Left renal pelvis (tissue), 4 donors: ENCODE measurements at regions not wholly inside any gene's neighbourhood (a gene's known extent, or its start where the extent isn't known, plus 50 kb on each side); places are given as distances from the start of the nearest gene placed in this dataset.

Experiments
- DNase-seq, 4 donors: peaks; one replicate each; pipeline ENCODE4 v3.0.0-alpha.2; 2013; ENCODE audit warnings: low read depth in 4 of 4, low spot score in 3 of 4

- DNase-seq, result no peak
Measured at GRCh38 chr9:115169003-115169402, 51.0 kb upstream of the TNC start.

DNA sequence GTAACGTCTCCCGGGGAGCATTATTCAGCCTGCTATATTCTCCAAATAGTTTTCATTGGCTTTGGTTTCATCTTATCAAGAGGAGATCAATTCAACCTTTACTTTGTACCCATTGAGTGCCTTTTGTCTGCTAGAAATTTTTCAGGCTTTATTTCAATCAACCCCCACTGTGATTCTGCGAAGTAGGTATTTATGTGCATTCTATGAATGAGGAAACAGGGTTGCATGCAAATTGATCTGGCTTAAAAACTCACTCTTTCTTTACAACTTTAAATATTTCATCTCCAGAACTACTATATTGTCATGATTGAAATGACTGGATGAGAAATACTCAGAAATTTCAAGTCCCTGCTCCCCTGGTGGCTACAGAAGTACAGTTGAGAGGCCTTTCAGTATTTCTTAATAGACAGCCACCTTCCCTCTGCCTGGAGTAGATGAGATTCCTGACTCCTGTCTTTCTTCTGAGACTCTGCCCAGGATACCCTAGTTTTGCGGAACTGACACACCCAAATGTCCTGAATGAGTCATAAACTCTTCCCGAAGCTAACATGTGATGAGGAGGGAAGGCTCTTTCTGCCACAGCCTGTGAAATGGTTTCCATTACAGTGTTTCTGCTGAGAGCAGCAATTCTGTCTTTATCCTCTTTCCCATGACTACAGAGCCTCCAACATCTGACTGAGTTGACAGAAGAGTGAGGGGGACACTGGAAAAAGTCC, 52.6 kb upstream of the TNC start:
- DNase-seq, result no peak

DNA sequence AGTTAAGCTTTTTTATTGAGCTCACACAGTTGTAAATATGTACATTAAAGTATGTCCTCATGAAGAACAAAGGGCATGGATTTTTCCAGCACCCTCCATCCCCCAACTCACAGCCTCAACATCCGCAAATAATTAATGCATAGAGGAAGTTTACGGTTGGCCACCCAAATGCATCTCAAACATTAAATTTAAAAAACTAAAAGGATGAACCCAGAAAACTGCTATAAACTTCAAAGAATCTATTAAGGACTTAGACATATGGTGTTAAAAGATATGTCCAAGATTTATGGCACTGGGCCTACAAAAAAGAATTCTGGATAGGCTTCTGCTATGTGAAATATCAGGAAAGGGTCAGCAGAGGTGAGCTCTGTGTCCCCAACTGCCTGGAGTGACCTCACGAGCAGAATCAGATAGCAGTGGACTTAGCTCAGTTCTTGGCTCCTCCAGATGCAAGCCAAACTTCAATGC, 54.0 kb upstream of the TNC start:
- DNase-seq, result peak; percentile 41 to 61 (median 49)

DNA sequence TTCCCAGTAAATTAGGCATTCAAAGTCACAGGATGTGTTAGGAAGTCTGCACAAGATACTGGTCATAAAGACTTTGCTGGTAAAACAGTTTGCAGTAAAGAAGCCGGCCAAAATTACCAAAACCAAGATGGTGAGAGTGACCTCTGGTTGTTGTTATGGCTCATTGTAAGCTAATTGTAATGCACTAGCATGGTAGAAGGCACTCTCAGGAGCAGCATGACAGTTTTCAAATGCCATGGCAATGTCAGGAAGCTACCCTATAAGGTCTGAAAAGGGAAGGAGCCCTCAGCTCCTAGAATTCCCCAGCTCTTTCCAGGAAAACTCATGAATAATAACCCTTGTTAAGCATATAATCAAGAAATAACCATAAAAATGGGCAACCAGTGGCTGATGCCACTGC, 64.3 kb upstream of the TNC start:
- no peak for DNase-seq

- no peak for DNase-seq
Measured at GRCh38 chr9:115183436-115183835, 65.5 kb upstream of the TNC start.

DNA sequence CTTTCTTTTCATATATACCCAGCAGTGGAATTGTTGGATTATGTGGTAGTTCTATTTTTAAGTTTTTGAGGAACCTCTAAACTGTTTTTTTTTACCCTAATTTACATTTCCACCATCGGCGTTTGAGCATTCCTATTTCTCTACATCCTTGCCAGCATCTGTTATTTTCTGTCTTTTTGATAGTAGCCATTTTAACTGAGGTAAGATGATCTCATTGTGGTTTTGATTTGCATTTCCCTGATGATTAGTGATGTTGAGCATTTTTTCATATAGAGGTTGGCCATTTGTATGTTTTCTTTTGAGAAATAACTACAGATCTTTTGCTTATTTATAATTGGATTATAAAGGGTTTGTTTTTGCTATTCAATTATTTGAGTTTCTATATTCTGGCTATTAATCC, 71.7 kb upstream of the TNC start:
- no peak for DNase-seq

DNA sequence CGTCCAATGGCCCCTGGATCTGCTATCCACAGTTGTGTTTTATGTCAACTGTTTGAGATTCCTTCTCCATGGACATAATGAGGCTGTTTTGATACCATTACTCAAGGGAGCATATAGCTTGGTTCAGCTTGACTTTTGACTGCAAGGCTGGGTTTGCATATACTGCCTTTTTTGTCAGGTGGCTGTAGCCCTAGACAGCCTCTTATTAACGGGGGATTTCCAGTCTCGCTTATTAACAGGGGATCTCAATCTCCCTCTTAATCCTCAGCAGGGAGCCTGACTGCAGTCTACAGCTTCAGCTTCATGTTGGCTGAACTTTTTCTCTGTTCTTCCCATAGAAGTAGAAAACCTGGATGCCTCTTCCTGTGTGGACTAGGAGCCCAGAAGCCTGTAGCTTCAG, 73.7 kb upstream of the TNC start:
- DNase-seq, result no peak

DNA sequence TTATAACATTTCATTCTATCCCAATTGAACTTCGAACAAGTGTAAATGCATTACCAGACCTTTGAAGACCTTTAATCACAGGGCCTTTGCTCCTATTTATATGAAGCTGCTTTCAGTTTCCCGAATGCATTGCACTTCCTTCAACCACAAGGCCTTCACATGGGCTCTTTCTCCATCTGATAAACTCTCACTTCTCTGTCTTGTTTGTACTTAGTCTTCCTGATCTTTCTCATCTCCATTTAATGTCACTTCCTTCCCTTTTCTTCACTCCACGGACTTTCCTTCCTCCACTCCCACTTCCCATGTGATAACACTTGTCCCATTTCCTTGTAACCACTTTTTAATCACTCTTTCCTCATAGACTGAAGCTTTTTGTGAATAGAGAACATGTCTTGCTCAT, 74.3 kb upstream of the TNC start:
- no peak for DNase-seq

DNA sequence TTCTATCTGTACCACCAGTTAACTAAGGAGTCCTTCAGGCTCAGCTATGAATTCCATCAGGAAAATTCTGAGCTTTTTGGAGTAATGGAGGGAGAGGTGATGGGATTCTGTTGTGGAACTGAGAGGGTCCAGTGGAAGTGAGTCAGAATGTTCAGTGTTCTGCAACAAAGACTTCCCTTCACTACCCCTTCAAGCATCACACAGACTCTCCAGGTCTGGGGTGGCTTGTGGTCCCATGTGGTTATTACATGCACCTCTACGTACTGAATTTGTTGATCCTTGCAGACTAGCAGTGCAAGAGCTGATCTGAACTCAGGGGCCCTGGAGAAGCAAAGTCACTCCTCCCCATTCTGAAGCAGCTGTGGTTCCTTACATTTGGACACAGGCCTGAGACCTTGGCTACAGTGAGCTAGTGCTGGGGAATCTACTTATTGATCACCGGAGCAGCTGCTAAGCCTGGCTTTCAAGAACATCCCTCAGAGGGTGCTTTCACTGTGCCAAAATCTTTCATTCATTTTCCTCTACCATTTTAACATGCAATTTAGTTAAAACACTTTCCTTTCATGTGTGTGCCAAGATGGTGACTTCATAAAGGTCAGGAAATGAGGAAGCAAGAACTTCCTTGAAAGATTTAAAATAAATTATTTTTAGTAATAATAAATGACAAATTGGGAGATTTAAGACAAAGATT, 75.0 kb upstream of the TNC start:
- DNase-seq, result no peak

GRCh38 chr9:115193777-115194176, 75.8 kb upstream of the TNC start:
- no peak for DNase-seq

DNA sequence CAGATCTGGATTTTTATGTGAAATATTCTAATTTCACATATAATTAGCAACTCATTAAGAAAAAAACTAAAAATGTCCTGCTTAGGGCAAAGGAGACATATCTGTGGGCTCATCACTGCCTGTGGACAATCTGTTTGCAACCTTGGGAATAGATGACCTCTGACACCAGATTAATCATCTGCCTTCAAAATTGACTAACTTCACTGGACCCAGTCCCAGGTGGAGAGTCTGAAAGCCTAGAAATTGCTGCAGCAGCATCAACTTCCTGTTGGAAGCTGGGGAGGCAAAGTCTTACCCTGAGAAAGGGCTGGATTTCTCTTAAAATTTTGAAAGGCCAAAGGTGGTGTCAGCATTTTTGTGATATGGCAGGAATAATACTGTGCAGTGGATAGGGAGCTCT, 76.3 kb upstream of the TNC start:
- no peak for DNase-seq

- no peak for DNase-seq
Measured at GRCh38 chr9:115195912-115196311, 78.0 kb upstream of the TNC start.

DNA sequence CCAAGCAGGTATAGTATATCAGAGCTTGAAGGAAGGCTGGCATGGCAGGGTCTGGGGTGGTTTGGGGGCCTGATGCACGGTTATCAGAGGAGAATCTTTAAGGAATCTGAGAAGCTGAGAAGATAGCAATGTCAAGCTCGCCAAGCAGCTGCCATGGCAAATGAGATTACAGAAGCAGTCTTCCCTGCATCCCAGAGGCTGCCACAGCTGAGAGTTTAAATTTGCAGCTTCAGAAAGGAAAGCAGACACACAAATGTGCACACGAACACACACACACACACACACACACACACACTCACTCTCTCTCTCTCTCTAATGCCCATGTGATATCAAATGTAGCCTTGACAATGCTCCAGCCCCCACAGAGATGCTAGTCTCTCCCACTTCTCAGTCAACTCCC, 79.0 kb upstream of the TNC start:
- no peak for DNase-seq

GRCh38 chr9:115198001-115198400, 80.0 kb upstream of the TNC start:
- DNase-seq, result no peak

DNA sequence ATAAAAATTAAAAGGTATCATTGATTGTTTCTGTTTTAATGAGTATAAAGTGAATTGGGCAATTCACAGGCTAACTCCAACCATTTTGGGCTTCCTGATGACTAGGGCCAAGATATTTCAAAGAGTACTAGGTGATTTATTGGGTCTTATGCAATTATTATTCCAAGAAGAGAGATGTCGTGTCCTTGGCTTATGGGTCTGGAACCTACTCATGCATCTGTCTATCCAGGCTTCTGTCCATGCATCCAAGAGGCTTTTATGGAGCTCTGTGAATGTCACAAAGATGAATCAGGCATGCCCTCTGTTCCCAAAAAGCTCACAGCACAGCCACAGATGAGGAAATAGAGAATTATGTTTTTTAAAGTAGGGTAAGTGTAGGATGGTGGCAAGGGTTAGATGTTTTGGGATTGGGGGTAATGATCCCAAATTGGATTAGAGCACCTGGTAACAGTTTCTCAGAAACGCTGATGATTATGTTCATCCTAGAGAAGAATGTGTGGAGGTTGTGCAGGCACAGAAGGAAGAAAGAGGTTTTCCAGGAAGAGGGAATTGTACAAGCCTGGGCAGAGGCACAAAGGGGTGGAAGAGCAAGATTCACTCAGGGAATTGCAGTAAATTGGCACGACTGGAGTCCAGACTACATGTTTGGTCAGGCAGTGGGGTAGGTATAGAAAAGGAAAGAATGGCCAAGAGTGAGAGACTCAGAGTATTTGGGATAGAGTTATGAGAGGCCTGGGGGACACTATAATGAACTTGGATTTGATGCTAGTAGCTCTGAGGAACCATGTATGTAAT, 83.0 kb upstream of the TNC start:
- no peak for DNase-seq

GRCh38 chr9:115202181-115202580, 84.2 kb upstream of the TNC start:
- no peak for DNase-seq

DNA sequence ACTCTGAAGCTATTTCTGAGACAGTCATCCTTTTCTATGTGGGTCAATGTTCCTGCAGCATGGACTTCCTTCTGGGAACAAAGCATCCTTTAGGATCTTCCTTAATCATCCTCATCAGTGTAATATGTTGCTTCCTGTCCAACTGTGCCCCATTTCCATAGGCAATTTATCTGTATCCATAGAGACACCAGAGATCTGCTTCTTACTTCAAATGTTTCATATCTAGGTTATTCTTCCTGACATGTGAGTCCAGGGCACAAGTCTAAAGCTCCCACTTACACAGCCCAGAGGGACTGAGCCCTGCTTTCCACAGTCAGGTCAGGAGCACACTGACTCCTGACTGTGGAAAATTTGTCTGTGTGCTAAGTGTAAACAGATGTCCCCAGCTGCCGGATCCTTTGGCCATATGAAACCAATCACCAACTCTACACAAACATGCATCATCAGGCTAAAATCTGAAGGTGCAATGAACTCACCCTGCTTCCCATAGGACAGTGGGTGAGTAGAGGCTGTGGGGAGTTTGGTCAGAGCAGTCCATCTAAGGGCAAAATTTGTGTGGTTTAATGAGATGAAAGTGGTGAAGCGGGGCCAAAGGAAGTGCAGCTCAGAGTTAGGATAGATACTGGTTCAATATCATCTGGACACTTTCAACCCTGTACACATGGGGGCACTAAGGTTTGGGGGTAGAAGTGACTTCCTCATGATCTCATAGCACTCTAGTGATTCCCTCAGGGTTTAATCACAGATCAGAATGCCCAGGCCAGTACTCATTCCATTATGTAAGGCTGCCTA, 85.2 kb upstream of the TNC start:
- peak in 1 of 4 donors; percentile 44 for DNase-seq

- no peak for DNase-seq
Measured at GRCh38 chr9:115204904-115205453, 87.0 kb upstream of the TNC start.

DNA sequence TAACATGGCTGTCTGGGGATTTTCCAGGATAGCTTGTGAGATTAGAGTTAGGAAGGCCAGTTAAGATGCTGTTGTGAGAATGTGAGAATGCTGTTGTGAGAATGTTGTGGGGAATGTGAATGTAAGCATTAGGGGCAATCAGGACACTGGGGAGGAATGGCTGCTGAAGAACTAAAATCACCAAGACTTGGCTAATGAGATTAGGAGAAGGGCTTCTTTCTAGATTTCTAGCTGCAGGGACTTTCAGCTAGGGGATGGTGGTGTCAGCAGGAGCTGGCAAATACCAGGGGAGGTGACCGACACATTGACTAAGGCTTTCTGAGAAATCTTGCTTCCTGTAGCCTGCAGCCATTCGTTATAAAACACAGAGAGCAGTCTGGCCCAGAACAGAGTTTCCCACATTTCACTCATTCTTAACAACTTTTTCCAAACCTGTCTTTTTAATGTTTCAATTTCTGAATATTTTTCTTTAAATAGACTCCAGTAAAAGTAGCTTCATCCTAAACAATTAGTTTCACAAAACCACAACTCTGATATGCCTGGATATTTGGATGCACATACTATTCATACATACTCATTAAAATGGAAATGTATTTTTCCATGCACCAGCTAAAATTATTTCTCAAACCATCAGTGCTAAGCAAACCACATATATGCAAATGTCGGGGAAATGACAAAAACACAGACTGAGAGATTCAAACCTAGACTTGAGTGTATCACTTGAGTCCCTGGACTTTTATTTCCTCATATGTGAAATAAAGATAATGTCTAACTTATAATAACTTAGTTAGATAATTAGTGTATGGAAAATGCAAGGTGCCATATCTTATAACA, 89.3 kb upstream of the TNC start:
- DNase-seq, result no peak

DNA sequence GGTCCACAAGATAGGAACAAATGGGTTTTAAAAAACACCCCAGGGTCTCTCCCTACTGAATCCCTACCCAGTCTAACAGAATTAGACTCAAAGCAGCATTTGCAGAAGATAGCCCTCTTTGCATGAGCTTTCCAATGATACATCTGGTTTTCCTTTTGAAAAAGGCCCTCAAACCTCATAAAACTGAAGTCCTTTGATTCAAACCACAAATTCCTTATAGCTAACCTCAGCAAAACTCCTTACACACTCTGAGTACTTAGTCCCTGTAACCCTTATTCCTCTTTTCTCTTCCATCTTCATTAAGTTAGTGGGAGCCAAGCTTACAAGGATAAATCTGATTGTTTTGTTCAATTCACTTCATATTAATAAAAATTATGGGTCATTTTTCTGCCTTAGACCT, 90.5 kb upstream of the TNC start:
- DNase-seq, result no peak
